AG08396 (cell line): ENCODE measurements at regions not wholly inside any gene's neighbourhood (a gene's known extent, or its start where the extent isn't known, plus 50 kb on each side); places are given as distances from the start of the nearest gene placed in this dataset.
"Not testable (repeated sequence)": the region's sequence is repeated elsewhere in the genome, so short reads cannot be mapped to it uniquely, and the experiment has no call there.

Source experiments
- DNase-seq: peaks from one replicate; pipeline ENCODE4 v3.0.0; 2012; ENCODE audit warnings: low spot score, mixed read lengths

GRCh38 chr6:55955684-55956083 lies 80.3 kb upstream of the BMP5 start:
- DNase-seq: no peak

- no peak for DNase-seq
Observed at GRCh38 chr6:55954436-55954835, 79.0 kb upstream of the BMP5 start.

- peak; percentile 31 for DNase-seq
Observed at GRCh38 chr6:55953335-55953734, 77.9 kb upstream of the BMP5 start.

- no peak for DNase-seq
Observed at GRCh38 chr6:55950071-55950814, 74.9 kb upstream of the BMP5 start.

- peak; percentile 41 for DNase-seq
Observed at GRCh38 chr6:55943329-55943728, 67.9 kb upstream of the BMP5 start.

- DNase-seq: peak; percentile 11
Observed at GRCh38 chr6:55941702-55942101, 66.3 kb upstream of the BMP5 start.

GRCh38 chr6:55937951-55938690 lies 62.7 kb upstream of the BMP5 start:
- DNase-seq: no peak

GRCh38 chr6:55937261-55937947 lies 62.0 kb upstream of the BMP5 start:
- no peak for DNase-seq

GRCh38 chr6:55931101-55931500 lies 55.7 kb upstream of the BMP5 start:
- DNase-seq: no peak

GRCh38 chr6:55927713-55928112 lies 52.3 kb upstream of the BMP5 start:
- DNase-seq: not testable (repeated sequence)

- DNase-seq: peak; percentile 62
Observed at GRCh38 chr6:55925292-55925691, 49.9 kb upstream of the BMP5 start.
